GM18858 (cell line): ENCODE measurements at regions not wholly inside any gene's neighbourhood (a gene's known extent, or its start where the extent isn't known, plus 50 kb on each side); places are given as distances from the start of the nearest gene placed in this dataset.
"Not testable (repeated sequence)": the region's sequence is repeated elsewhere in the genome, so short reads cannot be mapped to it uniquely, and the experiment has no call there.

ENCODE experiments used
- ATAC-seq: cut with Tn5 transposase; IDR thresholded peaks from one replicate; pipeline ENCODE4 v1.9.1; 2021; ENCODE audit not compliant: unreplicated experiment

GRCh38 chr6:21874372-21874771 lies 280.8 kb downstream of the SOX4 start:
- ATAC-seq = no peak

- not testable (repeated sequence) for ATAC-seq
Observed at GRCh38 chr6:21877037-21877436, 283.5 kb downstream of the SOX4 start.

GRCh38 chr6:21880249-21880648 lies 286.7 kb downstream of the SOX4 start:
- not testable (repeated sequence) for ATAC-seq

GRCh38 chr6:21881969-21882465 lies 288.5 kb downstream of the SOX4 start:
- ATAC-seq = no peak

GRCh38 chr6:21883595-21884328 lies 290.2 kb downstream of the SOX4 start:
- no peak for ATAC-seq

- no peak for ATAC-seq
Observed at GRCh38 chr6:21885111-21885510, 291.6 kb downstream of the SOX4 start.

GRCh38 chr6:21885532-21886114 lies 292.1 kb downstream of the SOX4 start:
- ATAC-seq = no peak

GRCh38 chr6:21886542-21887151 lies 293.1 kb downstream of the SOX4 start:
- ATAC-seq = no peak

GRCh38 chr6:21887231-21888185 lies 294.0 kb downstream of the SOX4 start:
- no peak for ATAC-seq

GRCh38 chr6:21891080-21891479 lies 297.5 kb downstream of the SOX4 start:
- no peak for ATAC-seq

GRCh38 chr6:21893793-21894192 lies 300.2 kb downstream of the SOX4 start:
- ATAC-seq = no peak

GRCh38 chr6:21895555-21895954 lies 302.0 kb downstream of the SOX4 start:
- ATAC-seq = no peak

GRCh38 chr6:21898107-21898796 lies 304.7 kb downstream of the SOX4 start:
- no peak for ATAC-seq

GRCh38 chr6:21899708-21900107 lies 306.2 kb downstream of the SOX4 start:
- ATAC-seq = no peak

GRCh38 chr6:21900730-21901129 lies 307.2 kb downstream of the SOX4 start:
- ATAC-seq = no peak

GRCh38 chr6:21902628-21903169 lies 309.1 kb downstream of the SOX4 start:
- no peak for ATAC-seq

- no peak for ATAC-seq
Observed at GRCh38 chr6:21905531-21905930, 312.0 kb downstream of the SOX4 start.

GRCh38 chr6:21906826-21907225 lies 313.3 kb downstream of the SOX4 start:
- ATAC-seq = no peak

GRCh38 chr6:21907291-21907690 lies 313.7 kb downstream of the SOX4 start:
- ATAC-seq = no peak

- ATAC-seq = no peak
Observed at GRCh38 chr6:21908161-21908848, 314.8 kb downstream of the SOX4 start.
